ENCODE measurements at regions not wholly inside any gene's neighbourhood (a gene's known extent, or its start where the extent isn't known, plus 50 kb on each side); places are given as distances from the start of the nearest gene placed in this dataset.
"Not testable (repeated sequence)": the region's sequence is repeated elsewhere in the genome, so short reads cannot be mapped to it uniquely, and the experiment has no call there.

GRCh38 chr9:32200241-32200640, 184.2 kb upstream of the ACO1 start:
- no peaks in the 10 kb centered on the region for H3K36me3 ChIP-seq (replicated peaks; ENCODE audit: low read depth, low read length)
- H2AFZ ChIP-seq (ENCODE audit: low read depth, low read length), result no peak overlapping the region
- TF ChIP-seq EZH2phosphoT487 (IDR thresholded peaks at IDR 0.05; ENCODE audit: low read depth) (no peak), CTCF (IDR thresholded peaks at IDR 0.05; ENCODE audit: low read depth, low read length) (no peak)
- H3K4me2 ChIP-seq (ENCODE audit: low read length), result no peak overlapping the region
- no peaks in the 10 kb centered on the region for H4K20me1 ChIP-seq (ENCODE audit: insufficient read depth, low read length)
- no peaks in the 10 kb centered on the region for H3K27me3 ChIP-seq (ENCODE audit: low read depth, low read length)
- no peak overlapping the region for H3K27ac ChIP-seq (ENCODE audit: low read length)
- H3K9ac ChIP-seq (ENCODE audit: low read length), result no peak overlapping the region
- no peak overlapping the region for H3K4me3 ChIP-seq (ENCODE audit: low read length)
- no peaks in the 10 kb centered on the region for H3K79me2 ChIP-seq (ENCODE audit: low read length)
- 0 out of 2 replicates have a peak, but pooled peaks cover 4% of the 10 kb centered on the region for H3K4me1 ChIP-seq (ENCODE audit: low read length)
- no peaks in the 10 kb centered on the region for H3K9me3 ChIP-seq (ENCODE audit: insufficient read depth, low read length)

- Histone ChIP-seq H3K27me3 (ENCODE audit: low read depth, low read length) (no peaks in the 10 kb centered on the region), H3K79me2 (ENCODE audit: low read length) (no peaks in the 10 kb centered on the region), H3K27ac (ENCODE audit: low read length) (no peak overlapping the region), H3K4me1 (ENCODE audit: low read length) (0 out of 2 replicates have a peak, but pooled peaks cover 4% of the 10 kb centered on the region), H4K20me1 (ENCODE audit: insufficient read depth, low read length) (no peaks in the 10 kb centered on the region), H3K36me3 (replicated peaks; ENCODE audit: low read depth, low read length) (no peaks in the 10 kb centered on the region), H2AFZ (ENCODE audit: low read depth, low read length) (no peak overlapping the region), H3K9me3 (ENCODE audit: insufficient read depth, low read length) (no peaks in the 10 kb centered on the region), H3K4me3 (ENCODE audit: low read length) (no peak overlapping the region), H3K9ac (ENCODE audit: low read length) (no peak overlapping the region), H3K4me2 (ENCODE audit: low read length) (no peak overlapping the region)
- TF ChIP-seq EZH2phosphoT487 (IDR thresholded peaks at IDR 0.05; ENCODE audit: low read depth) (no peak), CTCF (IDR thresholded peaks at IDR 0.05; ENCODE audit: low read depth, low read length) (no peak)
Observed at GRCh38 chr9:32200896-32201295, 183.5 kb upstream of the ACO1 start.

GRCh38 chr9:32209164-32209563, 175.3 kb upstream of the ACO1 start:
- H3K4me1 ChIP-seq (ENCODE audit: low read length); H3K79me2 ChIP-seq (ENCODE audit: low read length); H3K9me3 ChIP-seq (ENCODE audit: insufficient read depth, low read length); H3K4me3 ChIP-seq (ENCODE audit: low read length); H3K27ac ChIP-seq (ENCODE audit: low read length); H2AFZ ChIP-seq (ENCODE audit: low read depth, low read length); H3K4me2 ChIP-seq (ENCODE audit: low read length); H3K27me3 ChIP-seq (ENCODE audit: low read depth, low read length); H4K20me1 ChIP-seq (ENCODE audit: insufficient read depth, low read length); H3K36me3 ChIP-seq (replicated peaks; ENCODE audit: low read depth, low read length); H3K9ac ChIP-seq (ENCODE audit: low read length): not testable (repeated sequence)

- no peaks in the 10 kb centered on the region for H3K27me3 ChIP-seq (ENCODE audit: low read depth, low read length)
- H3K4me2 ChIP-seq (ENCODE audit: low read length), result peak overlapping the region; percentile 42
- peak overlapping the region; percentile 68 for H3K27ac ChIP-seq (ENCODE audit: low read length)
- H4K20me1 ChIP-seq (ENCODE audit: insufficient read depth, low read length), result no peaks in the 10 kb centered on the region
- TF ChIP-seq CTCF (IDR thresholded peaks at IDR 0.05; ENCODE audit: low read depth, low read length), result no peak
- TF ChIP-seq EZH2phosphoT487 (IDR thresholded peaks at IDR 0.05; ENCODE audit: low read depth), result no peak
- H2AFZ ChIP-seq (ENCODE audit: low read depth, low read length), result no peak overlapping the region
- peaks cover 26% of the 10 kb centered on the region for H3K4me1 ChIP-seq (ENCODE audit: low read length)
- no peaks in the 10 kb centered on the region for H3K36me3 ChIP-seq (replicated peaks; ENCODE audit: low read depth, low read length)
- peak overlapping the region; percentile 11; the same call in 1 of the 2 replicates for H3K9ac ChIP-seq (ENCODE audit: low read length)
- H3K4me3 ChIP-seq (ENCODE audit: low read length), result 0 out of 2 replicates have a peak overlapping the region, but pooled peaks have one; percentile 0
- H3K79me2 ChIP-seq (ENCODE audit: low read length), result no peaks in the 10 kb centered on the region
- no peaks in the 10 kb centered on the region for H3K9me3 ChIP-seq (ENCODE audit: insufficient read depth, low read length)
Observed at GRCh38 chr9:32218100-32218767, 166.2 kb upstream of the ACO1 start.
